ENCODE measurements at regions not wholly inside any gene's neighbourhood (a gene's known extent, or its start where the extent isn't known, plus 50 kb on each side); places are given as distances from the start of the nearest gene placed in this dataset.

- Histone ChIP-seq H3K9me2 (replicated peaks; ENCODE audit: low read depth, low read length) (no peaks in the 10 kb centered on the region), H3K79me2 (ENCODE audit: insufficient read depth, low read length) (no peaks in the 10 kb centered on the region), H3K4me3 (ENCODE audit: low read length, poor library complexity, severe bottlenecking) (no peak overlapping the region), H3K36me3 (ENCODE audit: insufficient read depth, low read length) (no peaks in the 10 kb centered on the region), H3K4me2 (ENCODE audit: low read depth, low read length, poor library complexity, severe bottlenecking) (no peak overlapping the region), H3F3A (ENCODE audit: low read depth) (no peaks in the 10 kb centered on the region), H3K4me1 (ENCODE audit: insufficient read depth, low read length, poor library complexity, severe bottlenecking) (no peaks in the 10 kb centered on the region), H2AFZ (ENCODE audit: low read length) (no peak overlapping the region), H4K20me1 (ENCODE audit: insufficient read depth, low read length, poor library complexity, severe bottlenecking) (no peaks in the 10 kb centered on the region), H3K9ac (ENCODE audit: low read depth, low read length, poor library complexity, severe bottlenecking) (no peak overlapping the region), H3K27me3 (ENCODE audit: insufficient read depth, low read length, poor library complexity, severe bottlenecking) (no peaks in the 10 kb centered on the region), H3K9me3 (ENCODE audit: insufficient read depth, low read depth, low read length) (no peaks in the 10 kb centered on the region)
- TF ChIP-seq, protein P1, sequence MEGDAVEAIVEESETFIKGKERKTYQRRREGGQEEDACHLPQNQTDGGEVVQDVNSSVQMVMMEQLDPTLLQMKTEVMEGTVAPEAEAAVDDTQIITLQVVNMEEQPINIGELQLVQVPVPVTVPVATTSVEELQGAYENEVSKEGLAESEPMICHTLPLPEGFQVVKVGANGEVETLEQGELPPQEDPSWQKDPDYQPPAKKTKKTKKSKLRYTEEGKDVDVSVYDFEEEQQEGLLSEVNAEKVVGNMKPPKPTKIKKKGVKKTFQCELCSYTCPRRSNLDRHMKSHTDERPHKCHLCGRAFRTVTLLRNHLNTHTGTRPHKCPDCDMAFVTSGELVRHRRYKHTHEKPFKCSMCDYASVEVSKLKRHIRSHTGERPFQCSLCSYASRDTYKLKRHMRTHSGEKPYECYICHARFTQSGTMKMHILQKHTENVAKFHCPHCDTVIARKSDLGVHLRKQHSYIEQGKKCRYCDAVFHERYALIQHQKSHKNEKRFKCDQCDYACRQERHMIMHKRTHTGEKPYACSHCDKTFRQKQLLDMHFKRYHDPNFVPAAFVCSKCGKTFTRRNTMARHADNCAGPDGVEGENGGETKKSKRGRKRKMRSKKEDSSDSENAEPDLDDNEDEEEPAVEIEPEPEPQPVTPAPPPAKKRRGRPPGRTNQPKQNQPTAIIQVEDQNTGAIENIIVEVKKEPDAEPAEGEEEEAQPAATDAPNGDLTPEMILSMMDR (conservative IDR thresholded peaks at IDR 0.05; ENCODE audit: low read length), result no peak
- TF ChIP-seq EZH2phosphoT487 (IDR thresholded peaks at IDR 0.05; ENCODE audit: borderline replicate concordance), result no peak
Observed at GRCh38 chr12:78331181-78331580, 500.5 kb downstream of the NAV3 start.

GRCh38 chr12:78331753-78332152 lies 501.1 kb downstream of the NAV3 start:
- Histone ChIP-seq H3K9me3 (ENCODE audit: insufficient read depth, low read depth, low read length) (no peaks in the 10 kb centered on the region), H3F3A (ENCODE audit: low read depth) (no peaks in the 10 kb centered on the region), H2AFZ (ENCODE audit: low read length) (no peak overlapping the region), H3K9ac (ENCODE audit: low read depth, low read length, poor library complexity, severe bottlenecking) (no peak overlapping the region), H3K9me2 (replicated peaks; ENCODE audit: low read depth, low read length) (no peaks in the 10 kb centered on the region), H3K4me1 (ENCODE audit: insufficient read depth, low read length, poor library complexity, severe bottlenecking) (no peaks in the 10 kb centered on the region), H3K4me2 (ENCODE audit: low read depth, low read length, poor library complexity, severe bottlenecking) (no peak overlapping the region), H3K36me3 (ENCODE audit: insufficient read depth, low read length) (no peaks in the 10 kb centered on the region), H3K79me2 (ENCODE audit: insufficient read depth, low read length) (no peaks in the 10 kb centered on the region), H3K4me3 (ENCODE audit: low read length, poor library complexity, severe bottlenecking) (no peak overlapping the region), H3K27me3 (ENCODE audit: insufficient read depth, low read length, poor library complexity, severe bottlenecking) (no peaks in the 10 kb centered on the region), H4K20me1 (ENCODE audit: insufficient read depth, low read length, poor library complexity, severe bottlenecking) (no peaks in the 10 kb centered on the region)
- TF ChIP-seq, protein P1 (conservative IDR thresholded peaks at IDR 0.05; ENCODE audit: low read length), result no peak
- no peak for TF ChIP-seq EZH2phosphoT487 (IDR thresholded peaks at IDR 0.05; ENCODE audit: borderline replicate concordance)

GRCh38 chr12:78338054-78338785 lies 507.5 kb downstream of the NAV3 start:
- H3K79me2 ChIP-seq (ENCODE audit: insufficient read depth, low read length), result no peaks in the 10 kb centered on the region
- H3K27me3 ChIP-seq (ENCODE audit: insufficient read depth, low read length, poor library complexity, severe bottlenecking), result no peaks in the 10 kb centered on the region
- no peaks in the 10 kb centered on the region for H3F3A ChIP-seq (ENCODE audit: low read depth)
- no peaks in the 10 kb centered on the region for H3K36me3 ChIP-seq (ENCODE audit: insufficient read depth, low read length)
- 0 out of 2 replicates have a peak, but pooled peaks cover 2% of the 10 kb centered on the region for H3K9me3 ChIP-seq (ENCODE audit: insufficient read depth, low read depth, low read length)
- H3K4me1 ChIP-seq (ENCODE audit: insufficient read depth, low read length, poor library complexity, severe bottlenecking), result no peaks in the 10 kb centered on the region
- H3K9ac ChIP-seq (ENCODE audit: low read depth, low read length, poor library complexity, severe bottlenecking), result no peak overlapping the region
- H3K9me2 ChIP-seq (replicated peaks; ENCODE audit: low read depth, low read length), result no peaks in the 10 kb centered on the region
- no peak overlapping the region for H2AFZ ChIP-seq (ENCODE audit: low read length)
- H3K4me2 ChIP-seq (ENCODE audit: low read depth, low read length, poor library complexity, severe bottlenecking), result no peak overlapping the region
- no peak overlapping the region for H3K4me3 ChIP-seq (ENCODE audit: low read length, poor library complexity, severe bottlenecking)
- no peaks in the 10 kb centered on the region for H4K20me1 ChIP-seq (ENCODE audit: insufficient read depth, low read length, poor library complexity, severe bottlenecking)
- TF ChIP-seq, protein P1 (conservative IDR thresholded peaks at IDR 0.05; ENCODE audit: low read length), result no peak
- no peak for TF ChIP-seq EZH2phosphoT487 (IDR thresholded peaks at IDR 0.05; ENCODE audit: borderline replicate concordance)

All from Loucy (cell line).